Neural cell (in vitro differentiated cells): ENCODE measurements at regions not wholly inside any gene's neighbourhood (a gene's known extent, or its start where the extent isn't known, plus 50 kb on each side); places are given as distances from the start of the nearest gene placed in this dataset.

ENCODE experiments used
- H2AFZ ChIP-seq: fragments of 200-600, 300-800 bp; sonication (generic), shearing (Covaris generic); 2 replicates; pipeline ENCODE4 v1.6.0; 2014; ENCODE audit warnings: low read depth, mild to moderate bottlenecking, antibody characterized with exemption, low read length, moderate library complexity
- H3F3A ChIP-seq: fragments of 200-600 bp; shearing (Covaris generic); 2 replicates; pipeline ENCODE4 v1.6.1; 2016; ENCODE audit warnings: mild to moderate bottlenecking, moderate library complexity, mixed read lengths, antibody characterized with exemption, low read length; ENCODE audit not compliant: insufficient read depth, poor library complexity, severe bottlenecking
- H3K27ac ChIP-seq: fragments of 200-600, 300-800 bp; sonication (generic), shearing (Covaris generic); 2 replicates; pipeline ENCODE4 v1.5.1; 2014; ENCODE audit warnings: mild to moderate bottlenecking, low read length, moderate library complexity
- H3K27me3 ChIP-seq: fragments of 300-800, 200-600 bp; sonication (generic), shearing (Covaris generic); 2 replicates; pipeline ENCODE4 v1.6.0; 2014; ENCODE audit warnings: mild to moderate bottlenecking, low read depth, low read length, moderate library complexity; ENCODE audit not compliant: insufficient read depth
- H3K36me3 ChIP-seq: fragments of 300-800, 200-600 bp; sonication (generic), shearing (Covaris generic); 2 replicates; pipeline ENCODE4 v1.5.1; 2014; ENCODE audit warnings: mild to moderate bottlenecking, antibody characterized with exemption, low read length, moderate library complexity; ENCODE audit not compliant: insufficient read depth
- H3K4me2 ChIP-seq: fragments of 300-800, 200-600 bp; sonication (generic), shearing (Covaris generic); 2 replicates; pipeline ENCODE4 v1.6.0; 2014; ENCODE audit warnings: mild to moderate bottlenecking, low read length
- H3K4me3 ChIP-seq: fragments of 300-800, 200-600 bp; sonication (generic), shearing (Covaris generic); 2 replicates; pipeline ENCODE4 v1.5.1; 2014; ENCODE audit warnings: mild to moderate bottlenecking, low read length, moderate library complexity
- H3K79me2 ChIP-seq: fragments of 200-600 bp; shearing (Covaris generic); replicated peaks from 2 replicates; pipeline ENCODE4 v1.6.0; 2014; ENCODE audit warnings: mild to moderate bottlenecking, low read length, moderate library complexity; ENCODE audit not compliant: insufficient read depth
- H3K9ac ChIP-seq: fragments of 300-800, 200-600 bp; sonication (generic), shearing (Covaris generic); 2 replicates; pipeline ENCODE4 v1.6.1; 2016; ENCODE audit warnings: mild to moderate bottlenecking, low read length, mixed read lengths
- H3K9me2 ChIP-seq: fragments of 200-600 bp; shearing (Covaris generic); 2 replicates; pipeline ENCODE4 v1.6.1; 2016; ENCODE audit warnings: mild to moderate bottlenecking, low read length, mixed read lengths; ENCODE audit not compliant: insufficient read depth
- H3K9me3 ChIP-seq: fragments of 200-600, 300-800 bp; sonication (generic), shearing (Covaris generic); 2 replicates; pipeline ENCODE4 v1.6.1; 2016; ENCODE audit warnings: mild to moderate bottlenecking, mixed run types, low read length, moderate library complexity, mixed read lengths
- H4K20me1 ChIP-seq: fragments of 200-600 bp; shearing (Covaris generic); 2 replicates; pipeline ENCODE4 v1.6.1; 2016; ENCODE audit warnings: mild to moderate bottlenecking, mixed run types; ENCODE audit not compliant: insufficient read depth
- CTCF ChIP-seq: fragments of 450-650 bp; IDR thresholded peaks from 2 replicates; pipeline ENCODE4 v1.5.1; 2014; ENCODE audit warnings: antibody characterized with exemption, mild to moderate bottlenecking, moderate library complexity; ENCODE audit not compliant: poor library complexity, severe bottlenecking
- EP300 ChIP-seq: fragments of 450-650 bp; conservative IDR thresholded peaks from 2 replicates; pipeline ENCODE4 v1.6.1; 2014; ENCODE audit warnings: antibody characterized with exemption, mild to moderate bottlenecking, moderate library complexity; ENCODE audit not compliant: poor library complexity, severe bottlenecking
- EZH2 ChIP-seq: fragments of 200-600, 300-800 bp; shearing (Covaris generic), sonication (generic); IDR thresholded peaks from 2 replicates; pipeline ENCODE4 v1.6.1; 2014; ENCODE audit warnings: antibody characterized with exemption, low read length, borderline replicate concordance, mild to moderate bottlenecking; ENCODE audit not compliant: insufficient read depth, poor library complexity, severe bottlenecking
- MXI1 ChIP-seq: fragments of 450-650 bp; conservative IDR thresholded peaks from 2 replicates; pipeline ENCODE4 v1.6.1; 2014; ENCODE audit warnings: antibody characterized with exemption, mild to moderate bottlenecking; ENCODE audit not compliant: poor library complexity, severe bottlenecking
- POLR2AphosphoS5 ChIP-seq: IDR thresholded peaks from 2 replicates; pipeline ENCODE4 v1.6.1; 2012
- RAD21 ChIP-seq: fragments of 450-650 bp; conservative IDR thresholded peaks from 2 replicates; pipeline ENCODE4 v1.6.1; 2014; ENCODE audit warnings: antibody characterized with exemption, mild to moderate bottlenecking, moderate library complexity
- REST ChIP-seq: IDR thresholded peaks from 2 replicates; pipeline ENCODE4 v1.6.1; 2012; ENCODE audit warnings: borderline replicate concordance
- SMC3 ChIP-seq: fragments of 450-650 bp; conservative IDR thresholded peaks from 2 replicates; pipeline ENCODE4 v1.6.1; 2014; ENCODE audit warnings: antibody characterized with exemption, mild to moderate bottlenecking, moderate library complexity; ENCODE audit not compliant: poor library complexity
- TAF1 ChIP-seq: IDR thresholded peaks from 2 replicates; pipeline ENCODE4 v1.6.1; 2012; ENCODE audit warnings: low read depth

- Histone ChIP-seq H3K27ac (no peak overlapping the region), H3K9me3 (no peaks in the 10 kb centered on the region), H3K4me2 (no peak overlapping the region), H4K20me1 (no peaks in the 10 kb centered on the region), H3F3A (no peaks in the 10 kb centered on the region), H3K9ac (no peak overlapping the region), H3K36me3 (no peaks in the 10 kb centered on the region), H3K79me2 (no peaks in the 10 kb centered on the region), H3K9me2 (no peaks in the 10 kb centered on the region), H3K4me3 (no peak overlapping the region), H3K27me3 (no peaks in the 10 kb centered on the region), H2AFZ (no peak overlapping the region)
- TF ChIP-seq RAD21 (no peak), EZH2 (no peak), MXI1 (no peak), TAF1 (no peak), CTCF (no peak), REST (no peak), POLR2AphosphoS5 (no peak), EP300 (no peak), SMC3 (no peak)
Observed at GRCh38 chr1:88318740-88319139, 365.3 kb upstream of the PKN2 start.

- Histone ChIP-seq H4K20me1 (no peaks in the 10 kb centered on the region), H3K4me2 (no peak overlapping the region), H3K9me2 (no peaks in the 10 kb centered on the region), H3K9me3 (no peaks in the 10 kb centered on the region), H3K79me2 (no peaks in the 10 kb centered on the region), H3K36me3 (no peaks in the 10 kb centered on the region), H3F3A (no peaks in the 10 kb centered on the region), H3K4me3 (no peak overlapping the region), H3K9ac (no peak overlapping the region), H3K27ac (no peak overlapping the region), H2AFZ (no peak overlapping the region), H3K27me3 (no peaks in the 10 kb centered on the region)
- TF ChIP-seq RAD21, result no peak
- TF ChIP-seq SMC3, result no peak
- no peak for TF ChIP-seq EP300
- no peak for TF ChIP-seq CTCF
- no peak for TF ChIP-seq EZH2
- no peak for TF ChIP-seq MXI1
- no peak for TF ChIP-seq TAF1
- TF ChIP-seq POLR2AphosphoS5, result no peak
- no peak for TF ChIP-seq REST
Observed at GRCh38 chr1:88320291-88320690, 363.8 kb upstream of the PKN2 start.
